Mucosa of descending colon (tissue), 3 donors: ENCODE measurements at regions not wholly inside any gene's neighbourhood (a gene's known extent, or its start where the extent isn't known, plus 50 kb on each side); places are given as distances from the start of the nearest gene placed in this dataset.
A peak's percentile ranks its signal among the peaks of the same experiment; 100 is the strongest.

Experiments used
- ATAC-seq: fragments of 200-7000 bp; cut with Tn5 transposase; one replicate; pipeline ENCODE4 v1.9.1; 2020; ENCODE audit warnings: mild to moderate bottlenecking, moderate library complexity
- DNase-seq, 3 donors: peaks; one replicate each; pipeline ENCODE4 v3.0.0-alpha.2; 2020
- H3K36me3 ChIP-seq: fragments of 200-600 bp; one replicate; pipeline ENCODE4 v1.8.0; 2021; ENCODE audit warnings: low read depth, mild to moderate bottlenecking
- H3K4me1 ChIP-seq: fragments of 200-600 bp; one replicate; pipeline ENCODE4 v1.8.0; 2021; ENCODE audit warnings: low read depth, mild to moderate bottlenecking
- H3K4me3 ChIP-seq: fragments of 200-600 bp; one replicate; pipeline ENCODE4 v1.8.0; 2021; ENCODE audit warnings: mild to moderate bottlenecking
- H3K9me3 ChIP-seq: fragments of 200-600 bp; one replicate; pipeline ENCODE4 v1.8.0; 2021; ENCODE audit warnings: mild to moderate bottlenecking
- intact Hi-C, 2 donors: fragments of 100-400 bp; cut with DNase I in 1 of 2; cut with micrococcal nuclease in 1 of 2; formaldehyde crosslinking; loops; one replicate each; pipeline versions ENCODE4 v1.11.0 to v1.11.1; 2022; cut with DNase I, micrococcal nuclease
- TF ChIP-seq, protein P1 (sequence below): fragments of 200-600 bp; IDR thresholded peaks from one replicate; pipeline ENCODE4 v1.8.0; 2022; ENCODE audit warnings: antibody characterized with exemption, mild to moderate bottlenecking
- donor health status: DM: no; HTN: no; CAD: no; lungs with moderate emphysema.
- donor health status: DM: no; HTN: no; CAD: no.
- donor health status: DM: no; HTN: yes; CAD: no.

DNA sequence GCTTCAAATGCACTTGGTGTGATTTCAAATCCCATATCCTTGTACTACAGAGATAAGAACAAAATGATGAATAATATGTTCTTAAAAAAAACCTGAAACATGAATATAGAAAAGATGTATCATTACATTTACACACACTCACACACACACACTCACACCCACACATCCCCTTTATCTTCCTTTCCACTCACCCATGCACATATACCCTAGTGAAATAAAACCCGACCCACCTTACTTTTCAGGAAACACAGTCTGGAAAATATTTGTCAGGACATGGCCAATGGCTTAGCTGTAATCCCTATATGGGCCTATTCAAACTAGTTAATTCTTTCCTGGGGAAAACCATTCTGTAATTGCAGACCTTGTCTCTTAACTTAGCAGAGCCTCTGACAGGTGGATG is 60.8 kb upstream of the EDN1 start:
- intact Hi-C loops, result no loop called here
- DNase-seq, result no peak
- peak; percentile 28 for ATAC-seq

DNA sequence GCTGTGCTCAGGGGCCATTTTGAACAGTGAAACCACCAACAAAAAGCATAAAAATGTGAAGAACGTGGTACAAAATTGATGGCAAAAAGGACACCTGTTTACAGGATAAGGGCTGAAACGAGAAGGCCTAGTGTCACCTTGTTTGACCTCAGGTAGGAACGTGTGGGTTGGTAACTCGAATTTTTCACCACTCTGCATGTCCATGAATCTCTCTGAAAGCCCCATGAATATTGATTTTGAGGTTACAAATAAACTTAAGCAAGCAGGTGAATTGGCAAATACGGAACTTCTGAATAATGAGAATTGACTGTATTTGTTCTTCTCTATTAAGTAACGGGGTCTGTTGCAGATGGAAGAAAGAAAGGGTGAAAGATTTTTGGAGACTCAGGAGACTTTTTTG is 59.6 kb upstream of the EDN1 start:
- H3K4me1 ChIP-seq, result peaks cover 16% of the 10 kb centered on the region
- TF ChIP-seq, protein P1, sequence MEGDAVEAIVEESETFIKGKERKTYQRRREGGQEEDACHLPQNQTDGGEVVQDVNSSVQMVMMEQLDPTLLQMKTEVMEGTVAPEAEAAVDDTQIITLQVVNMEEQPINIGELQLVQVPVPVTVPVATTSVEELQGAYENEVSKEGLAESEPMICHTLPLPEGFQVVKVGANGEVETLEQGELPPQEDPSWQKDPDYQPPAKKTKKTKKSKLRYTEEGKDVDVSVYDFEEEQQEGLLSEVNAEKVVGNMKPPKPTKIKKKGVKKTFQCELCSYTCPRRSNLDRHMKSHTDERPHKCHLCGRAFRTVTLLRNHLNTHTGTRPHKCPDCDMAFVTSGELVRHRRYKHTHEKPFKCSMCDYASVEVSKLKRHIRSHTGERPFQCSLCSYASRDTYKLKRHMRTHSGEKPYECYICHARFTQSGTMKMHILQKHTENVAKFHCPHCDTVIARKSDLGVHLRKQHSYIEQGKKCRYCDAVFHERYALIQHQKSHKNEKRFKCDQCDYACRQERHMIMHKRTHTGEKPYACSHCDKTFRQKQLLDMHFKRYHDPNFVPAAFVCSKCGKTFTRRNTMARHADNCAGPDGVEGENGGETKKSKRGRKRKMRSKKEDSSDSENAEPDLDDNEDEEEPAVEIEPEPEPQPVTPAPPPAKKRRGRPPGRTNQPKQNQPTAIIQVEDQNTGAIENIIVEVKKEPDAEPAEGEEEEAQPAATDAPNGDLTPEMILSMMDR, result no peak
- H3K4me3 ChIP-seq, result no peak overlapping the region
- DNase-seq (no peak), ATAC-seq (no peak)
- no peaks in the 10 kb centered on the region for H3K36me3 ChIP-seq
- intact Hi-C loops, result no loop called here
- no peaks in the 10 kb centered on the region for H3K9me3 ChIP-seq

More for the DNA sequence above, 60.8 kb upstream of the EDN1 start:
- peaks cover 16% of the 10 kb centered on the region for H3K4me1 ChIP-seq
- H3K4me3 ChIP-seq, result no peak overlapping the region
- H3K9me3 ChIP-seq, result no peaks in the 10 kb centered on the region
- no peaks in the 10 kb centered on the region for H3K36me3 ChIP-seq
- TF ChIP-seq, protein P1, result no peak

DNA sequence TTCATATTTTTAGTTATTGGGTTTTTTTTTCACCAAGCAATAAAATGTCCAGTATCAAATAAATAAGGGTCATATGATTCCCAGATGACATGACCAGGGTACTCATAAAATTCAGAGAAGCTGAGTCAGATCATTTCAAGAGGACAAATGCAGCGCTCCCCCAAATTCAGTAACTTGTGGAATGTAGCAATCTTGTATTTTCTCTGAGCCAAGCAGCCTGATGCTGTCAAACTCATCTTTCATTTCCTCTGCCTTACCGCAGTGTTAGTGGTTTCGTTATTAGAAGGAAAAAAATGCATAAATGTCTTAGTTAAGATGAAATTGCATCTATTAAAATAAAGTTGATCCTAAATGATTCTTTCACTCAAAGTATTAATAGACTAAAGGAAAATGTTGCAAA is 57.8 kb upstream of the EDN1 start:
- intact Hi-C loops, result no loop called here
- ATAC-seq (no peak), DNase-seq (no peak)
- no peaks in the 10 kb centered on the region for H3K36me3 ChIP-seq
- H3K4me3 ChIP-seq, result no peak overlapping the region
- TF ChIP-seq, protein P1, result no peak
- peaks cover 16% of the 10 kb centered on the region for H3K4me1 ChIP-seq
- no peaks in the 10 kb centered on the region for H3K9me3 ChIP-seq

DNA sequence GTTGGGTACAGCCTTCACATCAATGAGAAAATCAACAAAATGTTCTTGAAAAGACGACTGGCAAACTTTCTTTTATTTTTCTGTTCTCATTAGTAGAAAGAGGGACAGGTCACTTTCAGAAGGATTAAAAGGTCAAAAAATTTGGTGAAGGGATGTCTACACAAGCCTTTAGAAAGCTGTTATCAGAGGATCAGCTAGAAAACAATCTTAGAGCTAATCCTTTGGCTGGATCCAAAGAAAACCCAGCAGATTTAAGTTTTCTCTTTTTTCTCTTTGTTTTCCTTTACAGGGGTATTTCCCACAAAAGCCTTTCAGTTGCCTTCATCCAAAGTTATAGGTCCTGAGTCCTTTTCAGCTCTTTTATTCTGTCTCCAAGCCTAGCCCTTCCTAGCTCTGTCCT is 57.3 kb upstream of the EDN1 start:
- no peaks in the 10 kb centered on the region for H3K36me3 ChIP-seq
- peaks cover 16% of the 10 kb centered on the region for H3K4me1 ChIP-seq
- intact Hi-C loops, result no loop called here
- no peak for DNase-seq
- TF ChIP-seq, protein P1, result no peak
- no peak for ATAC-seq
- H3K9me3 ChIP-seq, result no peaks in the 10 kb centered on the region
- H3K4me3 ChIP-seq, result no peak overlapping the region

DNA sequence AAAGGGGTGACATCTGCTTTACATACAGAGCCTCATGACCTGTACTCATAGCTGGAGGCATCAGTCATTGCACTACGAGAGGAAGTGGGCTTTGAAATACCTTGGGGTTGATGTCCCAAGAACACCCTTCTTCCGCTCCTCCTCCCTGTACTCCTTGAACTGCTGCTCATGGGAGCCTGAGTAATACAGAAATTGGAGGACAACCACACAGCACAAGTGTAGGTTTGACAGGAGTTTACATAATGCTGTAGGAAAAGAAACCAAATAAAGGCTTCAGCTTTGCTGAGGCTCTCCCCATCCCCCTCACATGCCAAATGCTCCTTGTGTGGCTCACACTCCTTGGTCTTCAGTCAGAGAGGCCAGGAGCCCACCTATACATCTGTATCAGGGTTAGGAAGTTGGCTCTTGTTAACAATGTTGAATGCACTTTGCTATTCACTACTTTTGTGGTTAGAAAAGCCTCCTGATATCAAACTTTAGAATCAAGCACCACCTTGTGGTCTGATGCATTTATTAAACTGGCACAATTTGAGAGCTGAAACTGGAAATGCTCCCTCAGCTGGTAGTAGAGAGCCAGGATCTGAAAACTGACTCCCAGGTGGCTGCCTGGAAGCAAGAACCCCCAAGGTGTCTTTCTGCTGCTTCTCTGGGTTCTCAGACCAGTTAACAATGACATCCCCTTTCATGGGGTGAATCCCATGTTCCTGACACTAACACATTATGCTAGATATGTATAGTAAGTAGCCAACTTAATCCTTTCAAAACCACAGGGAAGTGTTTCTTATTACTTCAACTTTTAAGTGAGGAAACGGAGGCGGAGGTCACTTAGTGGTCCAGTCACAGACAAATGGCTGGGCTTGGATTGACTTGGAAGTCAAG is 56.2 kb upstream of the EDN1 start:
- Histone ChIP-seq H3K4me1 (peaks cover 16% of the 10 kb centered on the region), H3K4me3 (no peak overlapping the region), H3K36me3 (no peaks in the 10 kb centered on the region), H3K9me3 (no peaks in the 10 kb centered on the region)
- peak; percentile 90 for ATAC-seq
- intact Hi-C loops, result no loop called here
- DNase-seq, result peak in 1 of 3 donors; percentile 84
- TF ChIP-seq, protein P1, result no peak
